Omental fat pad (tissue), 3 donors: ENCODE measurements at regions not wholly inside any gene's neighbourhood (a gene's known extent, or its start where the extent isn't known, plus 50 kb on each side); places are given as distances from the start of the nearest gene placed in this dataset.

Experiments
- ATAC-seq: fragments of 150-250 bp; one replicate; pipeline ENCODE4 v1.9.1; 2016; ENCODE audit warnings: mild to moderate bottlenecking, moderate library complexity; ENCODE audit not compliant: low FRiP score
- DNase-seq: peaks from one replicate; pipeline ENCODE4 v3.0.0-alpha.2; 2019; ENCODE audit warnings: low spot score
- CTCF ChIP-seq, 3 donors: fragments of 450-650 bp; IDR thresholded peaks; one replicate each; pipeline ENCODE4 v1.5.1; 2016 to 2017; ENCODE audit warnings: antibody characterized with exemption in 3 of 3, mild to moderate bottlenecking in 3 of 3, moderate library complexity in 2 of 3

GRCh38 chr12:94047781-94048567, 100.4 kb upstream of the PLXNC1 start:
- no peak for TF ChIP-seq CTCF (IDR thresholded peaks at IDR 0.05)
- no peak for DNase-seq
- ATAC-seq, result no peak

- ATAC-seq (no peak), DNase-seq (no peak)
- no peak for TF ChIP-seq CTCF (IDR thresholded peaks at IDR 0.05)
These were observed 99.6 kb upstream of the PLXNC1 start for GRCh38 chr12:94048757-94049156.

GRCh38 chr12:94049718-94050117, 98.7 kb upstream of the PLXNC1 start:
- TF ChIP-seq CTCF (IDR thresholded peaks at IDR 0.05), result no peak

GRCh38 chr12:94053676-94054075, 94.7 kb upstream of the PLXNC1 start:
- no peak for TF ChIP-seq CTCF (IDR thresholded peaks at IDR 0.05)
- DNase-seq, result no peak

More at GRCh38 chr12:94049718-94050117, 98.7 kb upstream of the PLXNC1 start:
- ATAC-seq (no peak), DNase-seq (no peak)

GRCh38 chr12:94055528-94055927, 92.8 kb upstream of the PLXNC1 start:
- TF ChIP-seq CTCF (IDR thresholded peaks at IDR 0.05), result no peak
- ATAC-seq, result no peak

More at GRCh38 chr12:94053676-94054075, 94.7 kb upstream of the PLXNC1 start:
- no peak for ATAC-seq

GRCh38 chr12:94056419-94057158, 91.8 kb upstream of the PLXNC1 start:
- no peak for DNase-seq
- ATAC-seq, result no peak
- TF ChIP-seq CTCF (IDR thresholded peaks at IDR 0.05), result no peak

More at GRCh38 chr12:94055528-94055927, 92.8 kb upstream of the PLXNC1 start:
- DNase-seq, result no peak
